Breast epithelium (tissue), 3 donors: ENCODE measurements at regions not wholly inside any gene's neighbourhood (a gene's known extent, or its start where the extent isn't known, plus 50 kb on each side); places are given as distances from the start of the nearest gene placed in this dataset.

Experiments used
- CTCF ChIP-seq, 3 donors: fragments of 450-650 bp; IDR thresholded peaks; one replicate each; pipeline ENCODE4 v1.5.1; 2016 to 2017; ENCODE audit warnings: antibody characterized with exemption in 3 of 3, mild to moderate bottlenecking in 3 of 3, moderate library complexity in 3 of 3
- POLR2AphosphoS5 ChIP-seq, 3 donors: sonication (generic); formaldehyde crosslinking; IDR thresholded peaks; one replicate each; pipeline ENCODE4 v1.6.1; 2017; ENCODE audit warnings: antibody characterized with exemption in 3 of 3

- TF ChIP-seq CTCF (IDR thresholded peaks at IDR 0.05) (no peak), POLR2AphosphoS5 (IDR thresholded peaks at IDR 0.05) (no peak)
Measured at GRCh38 chr15:77921664-77922063, 155.8 kb downstream of the TBC1D2B start.
